ENCODE measurements at regions not wholly inside any gene's neighbourhood (a gene's known extent, or its start where the extent isn't known, plus 50 kb on each side); places are given as distances from the start of the nearest gene placed in this dataset.

- in situ Hi-C loops (cut with HindIII; ENCODE audit: low sequenced_read_pairs): no loop called here
- peak; percentile 79 for DNase-seq (ENCODE audit: low read depth)
- no peak overlapping the region for H3K4me3 ChIP-seq (ENCODE audit: low read depth, low read length)
- TF ChIP-seq, protein P1, sequence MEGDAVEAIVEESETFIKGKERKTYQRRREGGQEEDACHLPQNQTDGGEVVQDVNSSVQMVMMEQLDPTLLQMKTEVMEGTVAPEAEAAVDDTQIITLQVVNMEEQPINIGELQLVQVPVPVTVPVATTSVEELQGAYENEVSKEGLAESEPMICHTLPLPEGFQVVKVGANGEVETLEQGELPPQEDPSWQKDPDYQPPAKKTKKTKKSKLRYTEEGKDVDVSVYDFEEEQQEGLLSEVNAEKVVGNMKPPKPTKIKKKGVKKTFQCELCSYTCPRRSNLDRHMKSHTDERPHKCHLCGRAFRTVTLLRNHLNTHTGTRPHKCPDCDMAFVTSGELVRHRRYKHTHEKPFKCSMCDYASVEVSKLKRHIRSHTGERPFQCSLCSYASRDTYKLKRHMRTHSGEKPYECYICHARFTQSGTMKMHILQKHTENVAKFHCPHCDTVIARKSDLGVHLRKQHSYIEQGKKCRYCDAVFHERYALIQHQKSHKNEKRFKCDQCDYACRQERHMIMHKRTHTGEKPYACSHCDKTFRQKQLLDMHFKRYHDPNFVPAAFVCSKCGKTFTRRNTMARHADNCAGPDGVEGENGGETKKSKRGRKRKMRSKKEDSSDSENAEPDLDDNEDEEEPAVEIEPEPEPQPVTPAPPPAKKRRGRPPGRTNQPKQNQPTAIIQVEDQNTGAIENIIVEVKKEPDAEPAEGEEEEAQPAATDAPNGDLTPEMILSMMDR (IDR thresholded peaks at IDR 0.05; ENCODE audit: low read depth, low read length, missing control alignments): no peak
These were observed 118.9 kb upstream of the UBL3 start for GRCh38 chr13:29969286-29969685.

- in situ Hi-C loops (cut with HindIII; ENCODE audit: low sequenced_read_pairs): no loop called here
These were observed 113.9 kb upstream of the UBL3 start for GRCh38 chr13:29964181-29964845.

DNA sequence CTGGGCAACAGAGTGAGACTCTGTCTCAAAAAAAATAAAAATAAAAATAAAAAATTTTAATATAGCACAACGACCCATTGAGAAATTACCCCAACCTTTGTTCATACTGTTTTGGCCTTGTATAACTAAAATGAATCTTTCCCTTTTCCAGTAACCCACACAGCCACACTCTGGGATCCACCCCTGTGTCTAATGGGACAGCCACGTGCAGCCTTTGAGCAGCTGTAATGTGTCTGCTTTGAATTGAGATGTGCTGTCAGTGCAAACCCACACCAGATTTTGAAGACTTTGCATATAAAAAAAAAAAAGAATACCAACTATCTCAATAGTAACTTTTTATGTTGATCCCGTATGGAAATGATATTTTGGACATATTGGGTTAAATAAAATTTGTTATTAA, 112.7 kb upstream of the UBL3 start:
- no peak overlapping the region for H3K4me3 ChIP-seq (ENCODE audit: low read depth, low read length)
- DNase-seq (ENCODE audit: low read depth): no peak
- TF ChIP-seq, protein P1 (IDR thresholded peaks at IDR 0.05; ENCODE audit: low read depth, low read length, missing control alignments): no peak
- in situ Hi-C loops (cut with HindIII; ENCODE audit: low sequenced_read_pairs): no loop called here

More at GRCh38 chr13:29964181-29964845, 113.9 kb upstream of the UBL3 start:
- no peak for DNase-seq (ENCODE audit: low read depth)
- TF ChIP-seq, protein P1 (IDR thresholded peaks at IDR 0.05; ENCODE audit: low read depth, low read length, missing control alignments): no peak
- no peak overlapping the region for H3K4me3 ChIP-seq (ENCODE audit: low read depth, low read length)

DNA sequence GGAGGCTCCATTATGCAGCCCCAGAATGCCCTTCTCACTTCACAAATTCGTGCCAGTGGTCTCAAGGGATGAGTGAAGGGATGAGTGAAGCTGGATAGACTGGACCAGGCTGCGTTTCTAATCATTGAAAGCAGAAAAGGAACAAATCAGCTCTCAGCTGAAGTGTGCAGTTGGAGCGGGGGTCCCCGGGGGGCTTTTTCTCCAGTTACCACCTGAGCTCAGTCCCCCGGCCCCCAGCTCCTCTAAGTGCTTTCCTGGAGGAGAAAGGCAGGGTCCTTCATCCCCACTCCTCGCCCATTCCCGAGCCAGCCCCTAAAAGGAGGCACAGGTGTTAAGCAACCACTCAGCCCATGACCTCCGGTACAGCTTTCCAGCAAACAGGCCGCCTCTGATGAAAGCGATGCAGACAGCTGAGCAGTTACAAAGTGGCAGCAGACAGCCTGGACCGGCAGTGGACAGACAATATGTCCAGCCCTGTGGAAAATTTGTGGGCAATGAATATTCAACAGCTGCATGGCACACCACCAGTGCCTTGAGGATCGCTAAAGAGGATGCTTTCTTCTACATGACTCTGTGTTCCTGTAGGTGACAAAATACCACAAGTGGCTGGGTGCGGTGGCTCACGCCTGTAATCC, 110.7 kb upstream of the UBL3 start:
- no peak overlapping the region for H3K4me3 ChIP-seq (ENCODE audit: low read depth, low read length)
- TF ChIP-seq, protein P1 (IDR thresholded peaks at IDR 0.05; ENCODE audit: low read depth, low read length, missing control alignments): no peak
- in situ Hi-C loops (cut with HindIII; ENCODE audit: low sequenced_read_pairs): no loop called here
- no peak for DNase-seq (ENCODE audit: low read depth)

DNA sequence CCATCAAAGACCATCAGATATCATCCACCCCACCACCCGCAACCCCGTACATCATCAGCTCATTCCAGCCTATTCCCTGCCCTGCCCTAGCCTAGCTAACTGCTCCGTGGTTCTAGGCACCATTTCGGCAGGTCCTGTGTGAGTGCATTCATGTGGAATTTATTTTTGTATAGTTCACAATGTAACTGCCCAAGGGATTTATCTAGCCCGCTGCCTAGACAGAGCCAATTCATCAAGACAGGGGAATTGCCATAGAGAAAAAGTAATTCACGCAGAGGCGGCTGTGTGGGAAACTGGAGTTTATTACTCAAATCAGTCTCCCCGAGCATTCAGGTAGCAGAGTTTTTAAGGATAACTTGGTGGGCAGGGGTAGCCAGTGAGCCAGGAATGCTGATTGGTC, 109.2 kb upstream of the UBL3 start:
- TF ChIP-seq, protein P1 (IDR thresholded peaks at IDR 0.05; ENCODE audit: low read depth, low read length, missing control alignments): no peak
- DNase-seq (ENCODE audit: low read depth): no peak
- no peak overlapping the region for H3K4me3 ChIP-seq (ENCODE audit: low read depth, low read length)
- in situ Hi-C loops (cut with HindIII; ENCODE audit: low sequenced_read_pairs): no loop called here

DNA sequence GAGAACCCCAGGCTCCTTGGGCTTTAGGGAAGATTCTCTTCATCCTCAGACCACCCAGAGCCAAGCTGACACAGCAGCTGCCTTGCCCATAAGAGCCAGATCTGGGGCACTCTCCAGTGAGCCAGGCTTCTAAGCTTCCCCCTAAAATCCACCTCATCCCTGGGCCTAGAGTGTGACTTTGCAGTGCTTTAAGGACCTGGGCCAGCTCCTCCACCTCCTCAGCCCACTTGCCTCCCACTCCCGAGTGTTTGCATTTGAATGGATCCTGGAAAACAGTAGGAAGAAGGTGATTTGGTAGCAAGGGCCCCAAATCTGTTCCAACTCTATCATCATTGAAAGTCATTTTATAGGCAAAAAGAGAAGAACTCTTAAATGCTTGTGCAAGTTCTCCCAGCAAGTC, 108.7 kb upstream of the UBL3 start:
- TF ChIP-seq, protein P1 (IDR thresholded peaks at IDR 0.05; ENCODE audit: low read depth, low read length, missing control alignments): no peak
- in situ Hi-C loops (cut with HindIII; ENCODE audit: low sequenced_read_pairs): no loop called here
- DNase-seq (ENCODE audit: low read depth): no peak
- H3K4me3 ChIP-seq (ENCODE audit: low read depth, low read length): no peak overlapping the region
